ENCODE measurements at regions not wholly inside any gene's neighbourhood (a gene's known extent, or its start where the extent isn't known, plus 50 kb on each side); places are given as distances from the start of the nearest gene placed in this dataset.

DNA sequence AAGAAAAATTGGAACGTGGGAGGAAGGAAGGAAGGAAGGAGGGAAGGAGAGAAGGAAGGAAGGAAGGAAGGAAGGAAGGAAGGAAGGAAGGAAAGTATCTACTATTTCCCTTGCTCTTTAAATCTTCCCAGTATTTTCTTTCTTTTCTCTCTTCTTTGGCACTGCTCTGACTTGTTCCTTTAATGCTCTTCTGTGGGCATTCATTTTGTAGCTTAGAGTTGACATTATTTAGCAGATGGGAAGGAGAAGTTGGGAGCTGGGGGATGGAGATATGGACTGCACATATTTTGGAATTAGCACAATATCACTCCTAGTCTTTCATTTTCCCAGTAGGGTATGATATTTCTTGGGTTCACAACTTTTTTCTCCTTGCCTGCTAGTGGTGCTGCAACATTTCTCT is 152.2 kb downstream of the TFAP2B start:
- TF ChIP-seq, protein P1, sequence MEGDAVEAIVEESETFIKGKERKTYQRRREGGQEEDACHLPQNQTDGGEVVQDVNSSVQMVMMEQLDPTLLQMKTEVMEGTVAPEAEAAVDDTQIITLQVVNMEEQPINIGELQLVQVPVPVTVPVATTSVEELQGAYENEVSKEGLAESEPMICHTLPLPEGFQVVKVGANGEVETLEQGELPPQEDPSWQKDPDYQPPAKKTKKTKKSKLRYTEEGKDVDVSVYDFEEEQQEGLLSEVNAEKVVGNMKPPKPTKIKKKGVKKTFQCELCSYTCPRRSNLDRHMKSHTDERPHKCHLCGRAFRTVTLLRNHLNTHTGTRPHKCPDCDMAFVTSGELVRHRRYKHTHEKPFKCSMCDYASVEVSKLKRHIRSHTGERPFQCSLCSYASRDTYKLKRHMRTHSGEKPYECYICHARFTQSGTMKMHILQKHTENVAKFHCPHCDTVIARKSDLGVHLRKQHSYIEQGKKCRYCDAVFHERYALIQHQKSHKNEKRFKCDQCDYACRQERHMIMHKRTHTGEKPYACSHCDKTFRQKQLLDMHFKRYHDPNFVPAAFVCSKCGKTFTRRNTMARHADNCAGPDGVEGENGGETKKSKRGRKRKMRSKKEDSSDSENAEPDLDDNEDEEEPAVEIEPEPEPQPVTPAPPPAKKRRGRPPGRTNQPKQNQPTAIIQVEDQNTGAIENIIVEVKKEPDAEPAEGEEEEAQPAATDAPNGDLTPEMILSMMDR (conservative IDR thresholded peaks at IDR 0.05; ENCODE audit: low read depth in 2 of 2), result no peak
- no peak for TF ChIP-seq EZH2phosphoT487 (IDR thresholded peaks at IDR 0.05; ENCODE audit: unreplicated experiment)
- no peak for TF ChIP-seq ZNF114 (CRISPR knock-in tag; IDR thresholded peaks at IDR 0.05)
- no peak for TF ChIP-seq EZH2 (IDR thresholded peaks at IDR 0.05; ENCODE audit: low read depth, unreplicated experiment)
